ENCODE measurements at regions not wholly inside any gene's neighbourhood (a gene's known extent, or its start where the extent isn't known, plus 50 kb on each side); places are given as distances from the start of the nearest gene placed in this dataset.
"Not testable (repeated sequence)": the region's sequence is repeated elsewhere in the genome, so short reads cannot be mapped to it uniquely, and the experiment has no call there.

DNA sequence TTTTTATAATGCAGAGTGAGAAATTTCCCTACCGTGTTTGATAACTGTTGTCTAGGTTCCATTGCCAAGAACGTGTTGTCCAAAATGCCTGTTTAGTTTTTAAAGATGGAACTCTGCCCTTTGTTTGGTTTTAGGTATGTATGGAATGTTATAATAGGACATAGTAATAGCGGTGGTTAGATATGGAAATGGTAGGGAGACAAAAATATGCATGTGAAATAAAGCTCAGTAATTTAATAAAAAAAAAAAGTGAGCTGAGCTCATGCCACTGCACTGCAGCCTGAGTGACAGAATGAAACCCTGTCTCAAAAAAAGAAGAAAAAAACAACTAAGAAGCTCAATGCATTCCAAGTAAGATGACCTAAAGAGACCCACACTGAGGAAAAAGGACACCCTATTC, 72.9 kb downstream of the ZNF783 start:
- no peak for DNase-seq (ENCODE audit: low spot score)

DNA sequence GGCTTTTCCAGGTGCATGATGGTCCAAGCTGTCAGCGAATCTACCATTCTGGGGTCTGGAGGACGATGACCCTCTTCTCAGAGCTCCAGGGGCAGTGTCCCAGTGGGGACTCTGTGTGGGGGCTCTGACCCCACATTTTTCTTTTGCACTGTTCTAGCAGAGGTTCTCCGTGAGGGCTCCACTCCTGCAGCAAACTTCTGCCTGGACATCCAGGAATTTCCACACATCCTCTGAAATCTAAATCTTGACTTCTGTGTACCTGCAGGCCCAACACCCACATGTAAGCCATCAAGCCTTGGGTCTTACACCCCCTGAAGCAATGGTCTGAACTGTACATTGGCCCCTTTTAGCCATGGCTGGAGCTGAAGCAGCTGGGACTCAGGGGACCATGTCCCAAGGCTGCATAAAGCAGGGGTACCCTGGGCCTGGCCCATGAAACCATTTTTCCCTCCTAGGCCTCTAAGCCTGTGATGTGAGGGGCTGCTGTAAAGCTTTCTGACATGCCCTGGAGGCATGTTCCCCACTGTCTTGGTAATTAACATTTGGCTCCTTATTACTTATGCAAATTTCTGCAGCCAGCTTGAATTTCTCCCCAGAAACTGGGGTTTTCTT, 86.9 kb downstream of the ZNF783 start:
- DNase-seq (ENCODE audit: low spot score), result no peak

DNA sequence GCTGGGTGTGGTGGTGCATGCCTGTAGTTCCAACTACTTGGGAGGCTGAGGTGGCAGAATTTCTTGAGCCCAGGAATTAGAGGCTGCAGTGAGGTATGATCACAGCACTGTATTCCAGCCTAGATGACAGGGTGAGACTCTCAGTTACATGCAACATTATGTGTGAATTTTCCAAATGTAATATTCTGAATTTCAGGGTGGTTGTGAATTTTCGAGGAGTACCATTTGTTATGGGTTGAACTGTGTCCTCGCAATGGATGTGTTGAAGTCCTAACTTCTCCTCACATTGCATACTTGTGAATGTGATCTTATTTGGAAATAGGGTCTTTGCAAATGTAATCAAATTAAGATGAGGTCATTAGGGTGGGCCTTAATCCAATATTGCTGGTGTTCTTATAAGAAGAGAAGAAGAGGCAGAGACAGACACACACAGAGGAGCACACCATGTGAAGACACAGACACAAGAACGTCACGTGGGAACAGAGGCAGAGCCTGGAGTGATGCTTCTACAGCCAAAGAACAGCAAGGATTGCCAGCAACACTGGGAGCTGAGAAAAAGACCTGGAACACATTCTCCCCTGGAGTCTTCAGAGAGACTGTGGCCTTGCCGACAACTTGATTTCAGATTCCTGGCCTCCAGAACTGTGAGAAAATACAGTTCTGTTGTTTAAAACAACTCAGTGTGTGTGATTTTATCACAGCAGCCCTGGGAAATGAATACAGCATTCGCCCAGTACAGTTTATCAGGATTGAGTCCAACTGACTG, 91.9 kb downstream of the ZNF783 start:
- DNase-seq (ENCODE audit: low spot score), result peak; percentile 61

DNA sequence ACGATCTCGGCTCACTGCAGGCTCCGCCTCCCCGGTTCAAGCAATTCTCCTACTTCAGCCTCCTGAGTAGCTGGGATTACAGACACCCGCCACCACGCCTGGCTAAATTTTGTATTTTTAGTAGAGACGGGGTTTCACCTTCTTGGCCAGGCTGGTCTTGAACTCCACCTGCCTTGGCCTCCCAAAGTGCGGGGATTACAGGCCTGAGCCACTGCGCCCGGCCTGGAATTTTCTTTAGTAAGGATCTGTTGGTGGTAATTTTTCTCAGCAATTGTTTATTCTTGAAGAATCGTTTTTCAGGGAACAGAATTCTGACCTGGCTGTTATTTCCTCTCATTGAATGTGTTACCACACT, 93.0 kb downstream of the ZNF783 start:
- DNase-seq (ENCODE audit: low spot score), result not testable (repeated sequence)

DNA sequence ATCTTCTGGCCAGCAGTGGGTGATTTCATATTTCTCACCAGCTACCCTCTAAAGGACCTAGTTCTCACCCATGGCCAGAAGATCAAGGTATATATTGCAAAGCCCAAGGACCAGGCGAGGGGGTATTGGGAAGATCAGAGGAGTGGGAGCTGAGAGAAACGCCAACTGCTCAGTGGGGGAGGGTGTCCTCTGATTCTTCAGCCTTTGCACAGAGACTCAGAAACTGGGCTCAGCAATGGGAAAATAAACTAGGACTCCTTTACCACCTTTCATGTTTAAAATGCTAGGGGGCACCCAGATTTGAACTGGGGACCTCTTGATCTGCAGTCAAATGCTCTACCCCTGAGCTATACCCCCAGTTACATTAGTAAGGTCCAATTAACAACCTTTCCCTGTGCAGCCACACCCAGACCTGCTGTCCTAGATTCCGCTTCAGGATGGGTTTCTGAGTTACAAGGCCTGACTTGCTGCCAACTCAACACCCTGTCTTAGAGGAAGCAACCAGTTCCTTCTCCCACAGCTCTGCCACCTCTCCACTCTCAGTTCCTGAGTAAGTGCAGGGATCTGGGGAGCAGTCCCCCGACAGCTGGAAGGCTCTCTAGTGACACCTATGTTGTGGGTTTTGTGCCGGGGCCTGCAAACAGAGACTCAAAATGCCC, 93.5 kb downstream of the ZNF783 start:
- DNase-seq (ENCODE audit: low spot score), result peak; percentile 81

DNA sequence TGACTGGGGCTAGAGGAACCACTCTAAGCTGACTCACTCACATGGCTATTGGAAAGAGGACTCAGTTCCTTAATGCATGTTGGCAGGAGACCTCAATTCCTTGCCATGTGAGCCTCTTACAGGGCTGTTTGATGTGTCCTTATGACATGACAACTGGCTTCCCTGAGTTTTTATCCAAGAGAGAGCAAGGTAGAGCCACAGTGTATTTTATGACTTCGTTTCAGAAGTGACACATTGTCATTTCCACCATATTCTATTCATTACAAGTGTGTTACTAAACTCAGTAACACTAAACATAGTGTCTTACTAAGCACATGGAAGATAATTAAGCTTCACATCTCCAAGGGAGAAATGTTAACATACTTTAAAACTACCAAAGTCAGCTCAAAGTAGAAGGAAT, 98.2 kb downstream of the ZNF777 start:
- DNase-seq (ENCODE audit: low spot score), result no peak

DNA sequence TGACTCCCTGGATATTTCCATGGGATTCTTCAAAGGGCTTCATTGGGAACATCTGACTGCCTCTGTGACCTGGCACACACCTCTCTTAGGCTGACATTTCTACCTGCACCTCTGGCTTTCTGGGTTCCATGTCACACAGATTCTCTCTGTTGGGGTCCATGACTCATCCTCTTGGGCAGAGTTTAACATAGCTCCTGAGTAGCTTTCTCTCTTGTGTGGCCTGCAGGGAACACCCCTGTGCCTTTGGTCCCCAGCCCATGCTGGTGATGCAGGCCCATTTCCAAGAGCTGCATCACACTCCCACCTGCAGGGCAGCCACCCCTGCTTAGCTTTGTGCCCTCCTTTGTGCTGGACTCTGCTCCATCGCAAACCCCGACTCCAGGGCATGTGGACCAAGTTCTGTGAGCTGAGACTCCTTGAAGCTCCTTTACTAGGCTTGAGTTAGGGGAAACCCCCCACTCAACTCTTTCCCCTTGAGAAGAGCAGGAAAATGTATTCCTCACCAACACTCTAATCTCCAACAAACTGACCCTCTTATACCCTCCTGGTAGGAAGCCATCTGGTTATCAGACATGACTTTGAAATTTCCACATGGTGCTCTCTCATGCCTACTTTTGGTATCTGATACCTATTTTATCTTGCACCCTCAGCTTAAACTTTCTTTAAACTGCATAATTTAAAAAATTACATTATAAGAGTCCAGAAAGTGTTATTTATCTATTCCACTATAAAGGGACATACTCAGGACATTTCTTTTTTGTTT, 93.3 kb downstream of the ZNF777 start:
- DNase-seq (ENCODE audit: low spot score), result no peak

DNA sequence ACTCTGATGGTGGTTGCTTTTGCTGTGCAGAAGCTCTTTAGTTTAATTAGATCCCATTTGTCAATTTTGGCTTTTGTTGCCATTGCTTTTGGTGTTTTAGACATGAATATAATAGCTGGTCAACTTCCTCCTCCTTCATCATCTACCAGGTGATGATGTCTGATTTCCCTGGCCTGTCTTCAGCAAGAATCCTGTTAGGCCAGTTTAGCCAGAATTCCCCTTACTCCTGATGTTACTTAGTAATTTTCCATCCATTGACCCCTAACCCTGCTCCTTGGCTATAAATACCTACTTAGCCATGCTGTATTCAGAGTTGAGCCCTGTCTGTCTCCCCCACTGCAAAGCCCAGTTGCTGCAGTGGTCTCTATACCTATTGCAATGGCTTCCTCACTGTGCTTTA, 91.4 kb downstream of the ZNF777 start:
- no peak for DNase-seq (ENCODE audit: low spot score)

DNA sequence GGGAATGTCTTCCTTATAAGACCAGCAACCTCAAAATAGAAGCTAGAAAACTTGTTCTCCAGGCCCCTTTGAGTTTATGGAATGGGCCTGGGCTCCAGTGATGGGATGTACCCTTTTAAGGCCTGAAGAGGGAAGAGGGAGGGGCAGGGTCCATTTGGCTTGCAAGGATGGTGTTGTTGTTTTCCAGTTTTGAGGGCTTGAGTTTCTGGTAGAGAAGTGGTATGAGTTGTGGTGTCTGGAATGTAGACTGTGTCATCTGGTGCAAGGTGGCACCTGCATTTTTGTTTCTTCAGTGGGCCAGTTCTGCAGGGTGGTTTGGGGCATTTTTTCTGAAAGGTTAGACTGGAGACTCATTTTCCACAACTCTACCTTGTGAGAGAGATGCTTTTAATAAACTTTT, 90.1 kb downstream of the ZNF777 start:
- no peak for DNase-seq (ENCODE audit: low spot score)

DNA sequence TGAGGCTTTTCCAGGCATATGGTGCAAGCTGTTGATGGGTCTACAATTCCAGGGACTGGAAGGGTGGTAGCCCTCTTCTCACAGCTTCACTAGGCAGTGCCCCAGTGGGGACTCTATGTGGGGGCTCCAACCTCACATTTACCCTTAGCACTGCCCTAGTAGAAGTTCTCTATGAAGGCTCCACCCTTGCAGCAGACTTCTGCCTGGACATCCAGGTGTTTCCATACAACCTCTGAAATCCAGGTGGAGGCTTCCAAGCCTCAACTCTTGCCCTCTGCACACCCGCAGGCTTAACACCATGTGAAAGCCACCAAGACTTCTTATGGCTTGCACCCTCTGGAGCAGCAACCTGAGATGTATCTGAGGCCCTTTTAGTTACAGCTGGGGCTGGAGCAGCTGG, 87.8 kb downstream of the ZNF777 start:
- no peak for DNase-seq (ENCODE audit: low spot score)

DNA sequence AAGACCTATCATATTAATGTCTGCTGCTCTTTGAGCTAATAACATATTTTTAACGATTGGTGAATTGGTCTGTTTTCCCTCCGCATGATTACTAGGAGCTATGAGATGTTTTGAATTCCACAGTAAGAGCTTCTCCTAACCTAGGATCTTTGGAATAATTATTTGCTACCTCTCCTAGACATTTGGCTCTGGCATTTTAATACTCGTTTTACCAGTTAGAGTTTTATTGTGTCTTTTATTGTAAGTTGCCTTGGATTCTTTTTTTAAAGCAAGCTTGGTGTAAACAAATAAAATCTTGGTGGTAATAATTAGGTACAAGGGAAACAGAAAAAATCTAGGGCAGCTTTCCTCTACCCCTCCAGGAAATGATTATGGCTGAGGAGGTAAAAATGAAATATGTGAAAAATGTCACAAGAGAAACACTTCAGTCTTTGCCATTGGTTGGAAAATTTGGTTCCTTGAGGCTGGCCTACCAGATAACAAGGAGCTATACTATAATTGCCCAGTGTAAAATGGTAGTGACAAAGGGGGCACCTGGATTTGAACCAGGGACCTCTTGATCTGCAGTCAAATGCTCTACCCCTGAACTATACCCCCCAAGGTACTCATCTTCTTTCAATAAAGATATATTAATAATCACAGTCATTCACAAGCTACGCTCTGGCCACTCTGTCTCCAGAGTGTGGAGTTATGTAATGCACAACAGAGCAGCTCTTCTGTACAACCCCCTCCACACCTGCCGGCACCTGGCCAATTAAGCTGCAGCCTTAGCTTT, 85.4 kb downstream of the ZNF777 start:
- no peak for DNase-seq (ENCODE audit: low spot score)

DNA sequence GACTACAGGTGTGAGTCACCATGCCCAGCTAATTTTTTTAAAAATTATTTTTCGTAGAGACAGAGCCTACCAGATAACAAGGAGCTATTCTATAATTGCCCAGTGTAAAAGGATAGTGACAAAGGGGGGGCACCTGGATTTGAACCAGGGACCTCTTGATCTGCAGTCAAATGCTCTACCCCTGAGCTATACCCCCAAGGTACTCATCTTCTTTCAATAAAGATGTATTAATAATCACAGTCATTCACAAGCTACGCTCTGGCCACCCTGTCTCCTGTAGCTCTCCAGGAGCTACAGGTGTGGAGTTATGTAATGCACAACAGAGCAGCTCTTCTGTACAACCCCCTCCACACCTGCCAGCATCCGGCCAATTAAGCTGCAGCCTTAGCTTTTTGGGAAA, 83.5 kb downstream of the ZNF777 start:
- no peak for DNase-seq (ENCODE audit: low spot score)

DNA sequence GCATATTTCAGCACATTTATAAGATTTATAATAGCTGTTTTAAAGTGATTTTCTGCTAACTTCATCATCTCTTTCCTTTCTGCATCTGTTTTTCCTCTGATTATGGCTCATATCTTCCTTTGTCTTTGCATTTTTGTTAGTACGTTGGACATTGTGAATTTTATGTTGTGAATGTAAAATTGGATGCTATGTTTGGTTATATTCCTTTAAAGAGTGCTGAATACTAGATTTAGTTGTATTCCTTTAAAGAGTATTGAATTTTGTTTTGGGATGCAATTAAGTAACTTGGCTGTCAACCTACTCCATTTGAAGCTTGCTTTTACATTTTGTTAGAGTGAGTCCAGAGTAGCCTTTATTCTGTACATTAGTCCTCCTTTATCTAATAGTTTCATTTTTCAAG, 81.2 kb downstream of the ZNF777 start:
- DNase-seq (ENCODE audit: low spot score), result no peak

DNA sequence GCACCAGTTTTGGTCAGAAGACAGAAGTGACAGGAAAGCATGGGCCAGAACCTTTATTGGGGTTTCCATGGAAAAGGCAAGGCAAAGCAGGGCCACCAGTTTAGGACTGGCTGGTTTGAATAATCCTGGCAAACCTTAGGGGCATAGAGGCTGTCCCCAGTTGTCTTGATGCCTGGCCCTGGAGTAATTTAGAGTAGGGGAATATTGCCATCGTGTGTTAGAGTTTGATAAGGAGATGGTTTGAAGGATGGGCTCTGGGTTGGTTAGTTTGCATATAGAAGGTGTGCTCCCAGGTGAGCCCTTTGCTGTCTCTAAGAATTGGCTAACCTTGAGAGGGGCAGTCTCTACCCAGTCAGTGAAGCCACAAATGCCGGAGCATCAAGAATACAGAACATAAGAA, 79.6 kb downstream of the ZNF777 start:
- no peak for DNase-seq (ENCODE audit: low spot score)

All from cerebellar cortex (tissue), 1 donor.